Peyer's patch (tissue), 4 donors: ENCODE measurements at regions not wholly inside any gene's neighbourhood (a gene's known extent, or its start where the extent isn't known, plus 50 kb on each side); places are given as distances from the start of the nearest gene placed in this dataset.

ENCODE experiments used
- CTCF ChIP-seq, 6 experiments: fragments of 450-650 bp in 4 of 6; fragments of 200-600 bp in 2 of 6; sonication (generic) in 1 of 6; IDR thresholded peaks; one replicate each; pipeline ENCODE4 v1.5.1; 2017 to 2019; ENCODE audit warnings: antibody characterized with exemption in 6 of 6, mild to moderate bottlenecking in 3 of 6, moderate library complexity in 1 of 6
- POLR2A ChIP-seq, 2 donors: fragments of 450-650 bp; IDR thresholded peaks; one replicate each; pipeline ENCODE4 v1.5.1; 2017; ENCODE audit warnings: antibody characterized with exemption in 2 of 2, mild to moderate bottlenecking in 2 of 2, moderate library complexity in 2 of 2

- TF ChIP-seq CTCF (IDR thresholded peaks at IDR 0.05) (no peak), POLR2A (IDR thresholded peaks at IDR 0.05) (no peak)
These were observed 454.2 kb downstream of the BCOR start for GRCh38 chrX:39643550-39643949.
